ENCODE measurements at regions not wholly inside any gene's neighbourhood (a gene's known extent, or its start where the extent isn't known, plus 50 kb on each side); places are given as distances from the start of the nearest gene placed in this dataset.

GRCh38 chr9:95760791-95761190 lies 114.7 kb upstream of the ERCC6L2 start:
- TF ChIP-seq CTCF (IDR thresholded peaks at IDR 0.05) (no peak), POLR2A (IDR thresholded peaks at IDR 0.05) (no peak)
